Inflammatory macrophage (primary cell): ENCODE measurements at regions not wholly inside any gene's neighbourhood (a gene's known extent, or its start where the extent isn't known, plus 50 kb on each side); places are given as distances from the start of the nearest gene placed in this dataset.

Experiments used
- DNase-seq, 2 donors: peaks; one replicate each; pipeline ENCODE4 v3.0.0-alpha.2; 2020 to 2022

DNA sequence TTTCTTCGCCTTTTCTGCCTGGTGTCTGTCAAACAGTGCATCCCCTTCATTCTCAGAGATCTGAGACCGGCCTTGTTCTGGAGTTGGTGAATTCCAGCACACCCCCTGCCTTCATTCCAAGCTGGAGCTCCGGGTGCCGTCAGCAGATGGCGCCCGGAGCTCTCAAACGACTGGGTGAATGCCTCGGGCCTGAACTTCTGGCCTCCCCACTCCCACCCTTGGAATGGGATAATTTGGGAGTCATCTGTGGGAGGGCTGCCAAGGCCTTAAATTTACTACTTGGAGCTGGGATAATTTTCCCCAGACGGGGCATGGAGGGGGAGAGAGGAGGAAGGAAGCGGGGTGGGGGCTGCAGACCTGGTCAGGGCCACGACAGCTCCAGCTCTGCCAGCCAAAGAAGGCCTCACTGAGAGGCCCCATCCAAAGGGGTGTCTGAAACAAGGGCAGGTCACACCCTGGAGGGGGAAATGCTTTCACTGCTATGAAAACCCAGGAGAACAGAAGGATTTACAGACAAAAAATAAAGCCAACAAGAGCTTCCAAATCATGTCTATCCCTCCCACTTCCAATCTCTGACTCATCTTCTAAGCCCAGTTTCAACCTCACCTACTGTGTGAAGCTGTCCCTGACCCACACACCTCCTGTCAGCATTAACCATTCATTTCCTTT lies 187.9 kb downstream of the OPA1 start:
- DNase-seq, result peak; percentile 55 to 62

DNA sequence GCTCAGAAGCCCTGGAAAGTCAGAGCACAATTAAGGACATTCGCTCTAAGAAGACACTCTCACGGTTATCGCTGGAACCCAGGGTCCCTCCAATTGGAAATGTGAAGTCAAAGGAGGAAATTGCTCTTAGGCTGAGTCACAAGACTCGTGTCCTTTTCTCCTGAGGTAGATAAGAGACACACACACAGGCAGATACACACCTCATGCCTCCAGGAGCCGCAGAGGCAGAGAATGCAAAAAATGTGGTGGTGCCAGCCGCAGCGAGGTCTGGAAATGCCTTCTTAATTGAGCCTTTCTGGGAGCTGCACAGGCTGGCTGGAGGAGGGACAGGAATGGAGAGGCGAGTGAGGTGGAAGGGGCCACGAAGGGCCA lies 189.3 kb downstream of the OPA1 start:
- DNase-seq, result no peak

DNA sequence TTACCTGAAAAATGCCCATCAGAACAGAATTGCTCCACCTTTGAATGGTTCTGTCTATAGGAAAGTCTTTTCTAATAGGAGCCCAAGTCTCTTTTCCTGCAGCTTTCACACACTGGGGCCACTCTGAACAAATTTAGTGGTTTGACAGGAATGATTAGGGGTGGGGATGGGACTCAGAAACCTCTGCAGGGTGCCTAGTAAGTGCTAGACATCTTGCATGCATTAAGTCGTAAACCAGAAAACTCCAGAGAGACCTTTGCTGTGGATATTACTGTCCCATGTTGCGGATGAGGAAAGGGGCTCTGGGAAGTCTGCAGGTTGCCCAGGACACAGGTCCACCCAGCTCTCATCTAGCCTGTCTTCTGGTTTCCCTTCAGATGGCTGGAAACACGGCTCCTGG lies 189.7 kb downstream of the OPA1 start:
- DNase-seq, result no peak

DNA sequence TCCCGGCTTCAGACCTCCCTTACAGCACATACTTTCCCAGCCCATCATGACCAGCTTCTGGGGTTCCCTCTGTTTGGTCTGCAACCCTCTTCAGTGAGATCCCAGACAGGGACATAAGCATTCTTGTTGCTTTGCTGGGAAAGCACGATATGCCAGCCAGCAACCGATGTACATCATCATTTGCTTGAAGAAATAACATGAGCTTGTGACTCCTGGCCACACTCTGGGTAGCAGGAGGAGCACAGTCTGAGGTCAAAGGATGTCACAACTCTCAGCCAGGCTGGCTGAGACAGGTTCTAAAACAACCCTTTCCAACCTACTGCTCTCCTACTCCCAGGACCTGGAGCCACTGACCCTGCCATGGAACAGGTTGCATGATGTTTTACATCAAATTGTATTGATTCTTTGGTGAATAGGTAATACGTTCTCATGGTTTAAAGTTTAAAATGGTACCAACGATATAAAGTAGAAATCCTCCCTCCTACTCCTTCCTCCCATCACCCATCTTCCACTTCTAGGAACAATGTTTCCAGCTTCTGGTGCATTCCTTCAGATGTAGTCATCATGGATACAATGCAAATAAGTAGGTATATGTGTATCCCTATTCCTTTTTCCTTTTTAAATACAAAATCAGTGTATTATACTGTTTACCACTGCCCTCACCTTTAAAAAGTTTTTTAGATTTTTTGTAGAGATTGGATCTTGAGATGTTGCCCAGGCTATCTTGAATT lies 190.3 kb downstream of the OPA1 start:
- no peak for DNase-seq

DNA sequence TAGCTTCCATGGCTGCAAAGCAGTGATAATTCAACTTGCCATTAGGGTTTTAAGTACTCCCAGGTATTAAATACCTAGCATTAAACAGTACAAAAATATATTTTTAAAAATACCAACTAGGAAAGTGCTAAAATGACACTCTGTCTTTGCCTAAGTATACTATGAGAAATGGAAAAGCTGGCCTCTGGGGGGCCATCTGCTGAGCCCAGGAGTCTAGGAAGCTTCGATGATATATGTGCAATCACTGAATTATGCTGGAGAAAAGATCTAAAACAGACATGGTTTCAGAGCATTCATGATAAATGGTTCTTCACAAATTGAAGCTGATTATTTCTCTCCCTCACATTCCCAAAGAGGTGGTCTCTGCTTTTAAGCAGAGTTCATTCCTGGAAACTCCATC lies 191.8 kb downstream of the OPA1 start:
- no peak for DNase-seq

DNA sequence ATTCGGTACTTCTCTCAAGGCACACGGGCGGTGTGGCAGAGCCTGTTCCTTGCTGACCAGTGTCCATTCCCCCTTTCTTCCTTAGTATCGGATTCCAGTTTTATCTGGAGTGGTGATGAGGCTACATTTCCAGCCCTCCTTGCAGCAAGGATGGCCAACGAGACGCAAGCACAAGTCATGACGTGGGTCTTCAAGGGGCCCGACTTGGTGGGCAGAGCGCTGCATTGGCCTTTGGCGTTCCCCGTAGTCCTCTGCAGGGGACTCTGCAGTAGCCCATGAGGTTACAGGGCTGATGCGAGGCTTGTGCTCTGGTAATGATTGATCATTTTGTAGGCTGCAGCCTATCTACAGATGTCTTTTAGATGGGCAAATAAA lies 194.5 kb downstream of the OPA1 start:
- no peak for DNase-seq

DNA sequence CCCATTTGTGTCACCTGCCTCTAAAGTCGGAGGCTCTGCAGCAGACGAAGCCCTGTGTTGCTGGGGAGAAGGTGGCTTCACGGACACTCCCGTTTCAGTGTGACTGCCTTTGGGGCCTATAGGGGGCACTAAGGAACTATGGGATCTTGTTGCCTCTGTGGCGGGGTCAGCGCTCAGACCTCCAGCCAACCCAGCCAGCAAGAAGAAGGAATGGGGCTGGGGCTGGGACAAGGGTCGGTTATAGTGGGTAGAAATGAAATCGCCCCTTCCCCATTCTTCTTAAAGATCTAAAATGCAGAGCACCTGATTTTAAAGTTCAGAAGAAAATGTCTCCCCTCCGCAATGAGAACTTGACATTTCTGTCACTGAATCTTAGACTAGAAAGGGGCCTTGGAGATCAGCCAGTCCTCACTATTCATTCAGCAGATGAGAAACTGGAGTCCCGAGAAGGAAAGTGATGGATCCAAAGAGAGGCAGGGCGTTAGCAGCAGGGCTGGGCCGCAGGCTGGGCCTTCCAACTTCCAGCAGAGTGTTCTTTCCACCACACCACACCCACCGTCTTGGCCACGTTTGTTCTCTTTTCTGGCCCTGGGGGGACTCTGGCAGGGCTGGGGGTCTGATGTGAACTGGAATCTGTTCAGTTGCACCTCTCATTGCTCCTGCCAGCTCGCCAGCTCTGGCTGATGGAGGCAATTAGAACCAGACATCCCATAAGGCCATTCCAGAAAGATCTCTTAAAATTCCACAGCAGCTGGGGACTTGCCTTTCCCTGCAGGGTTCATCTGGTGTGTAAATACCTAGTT lies 195.4 kb downstream of the OPA1 start:
- peak; percentile 42 to 60 for DNase-seq

DNA sequence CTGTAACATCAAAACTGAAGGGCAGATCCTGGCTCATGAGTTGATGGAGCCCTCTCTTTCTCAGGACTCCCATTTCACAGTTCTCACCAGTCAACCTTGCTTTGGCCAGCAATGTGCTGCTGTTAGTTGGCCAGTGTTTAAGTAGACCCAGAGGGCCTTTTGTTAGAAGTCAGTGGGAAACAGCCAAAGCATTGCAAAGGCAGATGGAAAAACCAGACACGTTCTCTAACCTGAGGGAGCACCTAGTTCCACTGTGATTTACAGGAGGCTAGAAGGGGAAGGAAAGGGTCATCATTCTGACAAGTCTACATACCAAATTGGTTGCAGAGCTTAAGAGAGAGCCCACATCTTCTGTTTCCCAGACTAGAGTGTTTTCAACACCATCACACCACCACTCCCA lies 196.4 kb downstream of the OPA1 start:
- DNase-seq, result no peak

DNA sequence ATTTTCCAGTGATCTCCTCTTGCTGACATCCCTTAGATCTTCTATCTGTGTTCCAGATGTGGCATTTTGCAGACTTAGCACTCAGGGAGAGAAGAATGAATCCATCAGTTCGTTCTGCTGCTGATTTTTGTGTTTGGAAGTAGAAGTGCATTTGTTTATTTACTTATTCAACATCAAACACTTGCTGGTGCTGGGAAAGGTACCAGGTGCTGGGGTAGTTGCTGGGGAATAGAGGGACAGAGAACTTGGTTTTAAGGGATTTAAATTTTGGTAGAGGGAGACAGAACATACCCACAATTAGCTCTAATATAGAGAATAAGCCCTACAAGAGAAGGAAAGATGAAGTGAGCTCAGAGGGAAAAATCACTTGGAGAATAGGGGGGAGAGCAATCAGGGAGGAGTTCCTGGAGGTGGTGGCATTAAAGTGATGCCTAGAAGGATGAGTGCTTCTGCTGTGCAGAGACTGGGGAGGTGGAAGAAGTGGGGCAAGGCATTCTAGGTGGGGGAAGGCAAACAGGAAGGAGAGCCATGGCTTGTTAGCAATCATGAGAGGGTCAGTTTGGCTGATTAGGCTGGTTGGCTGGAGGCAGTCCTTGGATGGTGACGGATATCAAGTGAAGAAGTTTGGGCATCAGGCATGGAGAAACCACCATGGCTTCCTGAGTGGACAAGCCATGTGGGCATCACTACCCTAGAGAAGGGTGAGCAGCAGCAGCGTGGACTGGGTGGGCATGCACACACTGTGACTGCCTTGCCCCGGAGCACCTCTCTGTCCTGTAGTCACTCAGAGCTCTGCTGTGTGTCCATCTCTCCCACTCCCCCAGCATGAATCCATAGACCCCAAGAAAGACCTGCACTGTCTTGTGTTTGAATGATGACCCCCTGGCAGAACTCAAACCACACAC lies 197.3 kb downstream of the OPA1 start:
- DNase-seq, result no peak

DNA sequence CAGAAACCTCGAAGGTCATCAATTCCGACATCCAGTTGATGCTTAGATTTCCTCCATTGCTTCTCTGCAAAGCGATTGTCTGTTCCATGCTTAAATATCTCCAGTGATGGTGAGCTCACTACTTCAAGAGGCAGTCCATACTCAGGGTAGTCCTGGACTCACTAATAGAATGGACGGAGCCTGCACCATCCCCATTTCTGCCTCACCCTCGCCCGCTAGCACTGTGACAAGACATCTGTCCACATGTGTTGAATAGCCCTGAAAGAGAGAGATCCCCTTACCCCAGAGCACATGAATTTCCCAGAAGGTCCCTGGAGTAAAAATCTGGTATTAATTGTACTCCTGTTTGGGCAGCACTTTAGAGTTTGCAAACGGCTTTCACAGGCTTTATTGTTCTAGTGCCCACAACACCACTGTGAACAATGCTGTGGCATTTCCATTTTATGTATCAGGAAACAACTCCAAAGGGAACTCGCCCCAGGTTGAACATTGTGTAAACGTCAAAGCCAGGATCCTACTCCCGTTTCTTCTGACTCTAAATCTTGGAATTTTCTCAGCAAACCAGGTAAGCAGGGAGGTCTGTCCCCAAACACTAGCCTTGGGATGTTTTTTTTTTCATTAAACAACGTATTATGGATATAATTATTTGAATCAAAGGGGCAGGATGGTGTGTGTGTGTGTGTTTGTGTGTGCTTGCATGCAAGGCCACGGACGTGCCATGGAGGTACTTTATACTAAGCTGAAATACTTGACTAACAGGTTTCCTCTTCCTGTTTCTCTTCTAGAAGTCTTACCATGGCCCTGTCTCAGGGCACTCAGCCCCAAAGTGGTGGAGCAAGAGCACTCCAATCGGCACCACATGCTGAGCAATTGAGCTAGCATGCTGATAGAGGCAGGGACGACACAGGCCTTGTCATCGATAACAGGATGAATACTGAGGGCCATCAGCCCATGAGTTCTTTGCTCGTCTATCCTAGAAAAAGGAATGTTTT lies 198.3 kb downstream of the OPA1 start:
- DNase-seq, result no peak

DNA sequence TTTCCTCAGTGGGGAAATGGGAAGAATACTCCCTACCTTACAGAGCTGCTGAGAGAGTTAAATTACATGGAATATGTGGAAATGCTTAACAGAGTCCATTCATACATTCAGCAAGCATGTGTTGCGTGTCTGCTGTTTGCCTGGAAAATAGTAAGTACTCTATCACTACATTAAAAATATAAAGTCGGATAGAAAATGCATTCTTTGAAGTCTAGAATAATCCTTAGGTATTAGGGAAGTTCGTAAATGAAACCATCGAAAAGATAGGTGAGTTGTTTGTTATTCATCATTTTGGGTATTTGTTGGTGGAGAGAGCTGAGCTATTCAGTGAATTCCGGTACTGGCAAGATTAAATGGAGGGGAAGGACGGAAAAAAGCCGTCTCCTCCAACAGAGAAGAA lies 200.1 kb downstream of the OPA1 start:
- no peak for DNase-seq

DNA sequence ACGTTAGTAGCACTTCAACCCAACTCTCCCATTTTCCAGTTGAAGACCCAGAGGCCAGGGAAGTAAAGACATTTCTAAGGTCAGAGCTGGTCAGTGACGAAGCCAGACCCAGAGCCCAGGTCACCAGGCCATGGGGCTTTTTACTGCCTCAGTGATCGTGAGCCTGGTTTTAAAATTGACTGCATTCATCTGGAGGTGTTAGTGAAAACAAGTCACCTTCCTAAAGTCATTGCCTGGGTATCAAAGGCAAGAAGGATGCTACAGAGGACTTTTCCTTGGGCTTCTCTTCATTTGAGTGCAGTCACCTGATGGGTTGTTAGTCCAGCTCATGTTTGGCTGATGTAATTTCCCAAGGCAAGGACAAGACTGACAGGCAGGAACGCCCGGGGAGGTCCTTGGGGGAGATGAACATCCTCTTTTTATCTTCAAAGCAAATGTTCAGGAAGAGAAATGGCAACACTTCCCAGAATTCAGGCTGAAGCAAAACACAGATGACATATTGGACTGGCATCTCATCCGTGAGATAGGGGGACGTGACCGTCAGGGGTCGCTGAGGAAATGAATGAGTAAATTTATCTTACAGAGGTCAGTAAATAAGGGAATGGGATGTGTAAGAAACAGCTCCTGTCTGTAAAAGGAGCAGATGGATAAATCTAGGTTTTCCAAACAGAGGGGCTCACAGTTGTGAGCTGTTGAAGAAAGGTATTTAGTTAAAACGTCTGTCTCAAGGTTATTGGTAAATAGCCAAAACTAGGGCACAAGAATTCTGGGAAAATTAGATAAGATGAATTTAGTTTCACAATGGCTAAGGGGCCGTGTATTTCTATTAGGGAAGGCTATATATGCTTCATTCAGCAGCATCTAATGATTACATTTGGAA lies 201.2 kb downstream of the OPA1 start:
- peak; percentile 29 to 40 for DNase-seq

DNA sequence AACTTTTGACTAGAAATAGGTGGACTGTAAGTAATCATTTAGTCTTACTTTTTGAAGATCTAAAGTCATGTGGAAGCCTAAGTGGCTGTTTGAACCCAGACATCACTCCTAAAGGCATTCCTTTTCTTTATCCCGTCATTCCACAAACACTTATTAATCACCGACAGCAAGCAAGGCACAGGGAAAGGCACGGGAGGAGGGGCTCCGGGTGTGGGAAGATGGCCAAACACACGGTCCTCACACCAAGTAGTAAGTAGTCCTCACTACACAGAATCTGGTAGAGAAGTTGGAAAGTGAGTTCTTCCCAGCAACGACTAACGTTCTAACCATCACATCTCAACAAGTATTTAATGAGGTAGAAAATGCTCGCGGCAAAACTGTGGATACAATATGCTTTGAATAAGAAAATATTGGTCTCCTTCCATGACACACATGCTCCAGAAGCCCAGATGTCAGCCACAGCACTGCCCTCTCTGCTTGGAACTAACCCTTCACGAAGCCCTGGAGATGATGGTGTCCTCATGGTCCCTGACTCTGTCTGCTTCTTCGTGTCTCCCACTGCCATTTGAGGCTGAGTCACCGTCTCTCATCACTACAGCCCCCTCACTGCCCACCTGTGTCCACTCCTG lies 202.2 kb downstream of the OPA1 start:
- DNase-seq, result no peak

DNA sequence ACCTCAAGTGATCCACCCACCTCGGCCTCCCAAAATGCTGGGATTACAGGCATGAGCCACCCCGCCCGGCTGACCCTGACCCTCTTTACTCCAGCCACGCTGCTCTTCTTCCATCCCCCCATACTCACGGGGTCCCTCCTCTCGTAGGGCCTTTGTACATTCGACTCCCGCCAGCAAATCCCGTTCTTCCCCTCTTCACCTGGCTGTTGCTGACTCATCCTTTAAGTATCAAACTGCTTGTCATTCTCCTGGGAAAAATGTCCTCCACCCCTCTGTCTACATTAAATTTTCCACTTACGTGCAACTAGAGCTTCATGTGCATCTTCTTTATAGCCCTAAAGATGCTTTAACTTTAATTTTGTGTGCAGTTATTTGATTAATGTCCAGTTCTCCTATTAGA lies 203.1 kb downstream of the OPA1 start:
- DNase-seq, result no peak

DNA sequence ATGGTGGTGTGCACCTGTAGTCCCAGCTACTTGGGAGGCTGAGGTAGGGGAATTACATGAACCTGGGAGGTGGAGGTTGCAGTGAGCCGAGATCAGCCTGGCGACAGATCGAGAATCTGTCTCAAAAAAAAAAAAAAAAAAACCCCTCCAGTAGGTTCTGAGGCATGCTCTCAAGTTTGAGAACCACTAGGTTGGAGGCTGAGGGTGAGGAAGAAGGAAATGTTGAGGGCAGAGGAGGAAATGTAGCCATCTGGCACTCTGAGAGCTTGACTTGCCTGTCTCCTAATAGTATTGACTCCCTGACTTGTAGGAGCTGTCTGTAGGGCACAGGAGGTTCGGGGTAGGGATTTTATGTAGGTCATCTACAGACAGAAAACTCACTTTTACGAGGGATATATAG lies 204.6 kb downstream of the OPA1 start:
- DNase-seq, result no peak

DNA sequence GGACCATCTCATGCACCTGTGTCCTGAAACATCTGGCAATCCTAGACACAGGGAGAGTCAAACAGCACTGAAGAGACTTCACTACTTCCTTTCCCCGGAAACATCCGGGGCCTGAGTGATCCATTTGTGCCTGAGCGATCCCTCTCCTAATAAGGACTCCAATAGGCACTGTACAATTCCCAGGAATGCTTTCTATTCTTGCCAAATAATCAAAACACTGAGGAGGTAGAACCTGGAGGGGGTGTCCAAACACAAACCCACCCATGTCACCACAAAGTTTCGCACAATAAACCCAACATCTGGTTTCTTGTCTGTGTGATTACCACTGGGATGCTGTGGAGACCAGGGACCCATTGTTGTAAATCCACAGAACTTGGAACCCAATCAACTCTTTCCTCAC lies 205.0 kb downstream of the OPA1 start:
- DNase-seq, result no peak

DNA sequence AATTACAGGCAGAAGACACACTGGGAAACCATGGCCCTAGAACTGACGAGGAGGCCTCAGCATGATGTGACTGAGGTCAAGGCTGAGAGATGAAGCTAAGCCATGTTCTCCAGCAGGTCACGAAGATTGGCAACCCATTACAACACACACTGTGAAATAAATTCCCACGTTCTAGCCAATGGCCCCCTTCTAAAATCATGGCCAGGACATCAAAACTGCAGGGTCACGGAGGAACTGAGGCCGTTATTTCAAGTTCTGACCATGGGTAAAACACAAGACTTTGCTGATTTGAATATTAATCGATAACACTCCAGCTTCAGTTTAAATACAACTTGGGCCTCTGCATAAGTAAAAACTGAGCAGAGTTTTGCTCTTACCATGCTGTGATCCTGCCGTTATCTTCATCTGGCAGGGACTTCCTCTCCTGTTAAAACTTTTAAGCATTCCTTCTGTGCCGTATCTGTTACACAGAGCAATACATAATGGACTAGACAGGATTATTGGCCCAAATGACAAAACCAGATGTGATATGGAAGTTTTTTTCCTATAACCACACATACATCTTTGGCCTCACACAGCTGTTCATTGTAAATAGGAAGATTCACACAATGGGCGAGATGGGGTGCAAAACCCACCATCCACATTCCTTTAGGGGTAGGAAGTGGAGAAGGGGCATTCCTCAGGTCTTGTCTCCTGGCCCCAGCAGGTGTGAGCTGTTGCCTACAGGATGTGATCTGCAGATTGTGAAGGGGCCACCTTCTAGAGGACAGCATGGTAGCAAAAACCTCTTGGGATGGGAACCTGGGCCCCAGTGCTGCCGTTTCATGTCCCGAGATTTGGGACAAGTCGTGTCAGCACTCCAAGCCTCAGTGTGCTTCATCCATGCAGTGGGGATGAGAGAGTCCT lies 207.4 kb downstream of the OPA1 start:
- DNase-seq, result no peak

DNA sequence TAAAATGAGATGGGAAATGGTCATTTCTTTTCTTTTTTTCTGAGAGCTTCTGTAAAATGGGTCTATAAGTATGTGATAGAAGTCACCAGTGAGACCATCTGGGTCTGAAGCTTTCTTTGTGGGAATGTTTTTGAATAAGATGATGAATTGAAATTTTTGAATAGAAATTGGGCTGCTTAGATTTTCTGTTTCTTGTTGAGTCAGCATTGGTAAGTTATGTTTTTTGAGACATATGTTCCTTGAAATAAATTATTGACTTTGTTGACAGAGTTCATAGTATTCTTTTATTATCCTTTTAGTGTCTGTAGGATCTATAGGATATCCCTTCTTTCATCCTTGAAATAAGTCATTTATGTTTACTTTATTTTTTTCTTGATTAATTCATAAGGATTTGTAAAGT lies 208.1 kb downstream of the OPA1 start:
- no peak for DNase-seq

DNA sequence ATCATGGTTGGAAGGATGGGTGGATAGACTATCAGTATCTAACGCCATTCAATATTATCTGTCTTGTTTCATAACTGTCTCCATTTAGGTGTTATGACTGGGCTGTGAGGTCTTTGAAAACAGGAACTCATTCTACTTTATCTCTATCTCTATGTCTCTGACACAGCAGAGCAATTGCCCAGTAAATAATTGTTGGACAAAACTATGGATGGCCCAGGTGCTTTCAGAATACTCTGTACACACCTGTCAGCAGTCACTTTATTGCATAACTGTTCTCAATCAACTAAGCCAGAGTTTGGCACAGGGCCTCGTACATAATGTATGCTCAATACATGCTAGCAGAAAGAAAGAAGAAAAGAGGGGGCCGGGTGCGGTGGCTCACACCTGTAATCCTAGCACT lies 210.3 kb downstream of the OPA1 start:
- no peak for DNase-seq
